Pancreas (tissue), 10 donors: ENCODE measurements at regions not wholly inside any gene's neighbourhood (a gene's known extent, or its start where the extent isn't known, plus 50 kb on each side); places are given as distances from the start of the nearest gene placed in this dataset.

Experiments used
- ATAC-seq, 4 donors: fragments of 200-7000 bp; cut with Tn5 transposase; one replicate each; pipeline versions ENCODE4 v1.8.0 to v1.9.1; 2020; ENCODE audit warnings: mild to moderate bottlenecking in 4 of 4, moderate library complexity in 4 of 4
- DNase-seq, 6 donors: peaks; one replicate each; pipeline ENCODE4 v3.0.0-alpha.2; 2020
- FAIRE-seq: peaks from 2 replicates; lab custom pipeline; 2012; peaks lifted over from hg19 to GRCh38; lab: Jason Lieb, UNC
- H3K27ac ChIP-seq, 4 donors: fragments of 200-600 bp; sonication (generic); 1 replicate in 3 of 4; 2 replicates in 1 of 4; pipeline versions ENCODE4 v1.5.0 to v1.8.0; 2020
- H3K27me3 ChIP-seq, 4 donors: fragments of 200-600 bp; one replicate each; pipeline ENCODE4 v1.8.0; 2021
- H3K36me3 ChIP-seq, 3 donors: fragments of 200-600 bp; sonication (generic) in 1 of 3; one replicate each; pipeline versions ENCODE4 v1.5.0 to v1.8.0; 2020 to 2021
- H3K4me1 ChIP-seq, 3 donors: fragments of 200-600 bp; one replicate each; pipeline ENCODE4 v1.8.0; 2021
- H3K4me3 ChIP-seq, 4 donors: fragments of 200-600 bp; sonication (generic) in 2 of 4; one replicate each; pipeline versions ENCODE4 v1.5.0 to v1.8.0; 2020 to 2021
- H3K9me3 ChIP-seq, 4 donors: fragments of 200-600 bp; one replicate each; pipeline ENCODE4 v1.8.0; 2021
- CTCF ChIP-seq, 4 donors: fragments of 200-600 bp; sonication (generic) in 3 of 4; IDR thresholded peaks; one replicate each; pipeline versions ENCODE4 v1.5.0 to v1.8.0; 2021; ENCODE audit warnings: antibody characterized with exemption in 4 of 4
- WGBS, 2 donors: extraction: QIAGEN DNeasy Blood & Tissue Kit; methylation state at CpG; one replicate each; pipeline ENCODE4 v1.1.7; 2013; 5-methylcytosine and 5-hydroxymethylcytosine counted together
- intact Hi-C, 3 donors: fragments of 100-400 bp; cut with DNase I; formaldehyde crosslinking; loops; one replicate each; pipeline versions ENCODE4 v1.11.1 to v1.14.2; 2022
- donor health status: healthy with polysubstance abuse.
- donor health status: DM: no; HTN: no; CAD: no; lungs with moderate emphysema.
- donor health status: DM: no; HTN: no; CAD: no.
- donor health status: control.
- donor health status: control.
- donor health status: Bipolar disorder and iron deficiency.
- donor health status: DM: yes; HTN: yes; CAD: no.
- donor health status: DM: no; HTN: no; CAD: no.
- donor health status: DM: no; HTN: no; CAD: no.
- donor health status: DM: yes; HTN: yes; CAD: no.

- no peaks in the 10 kb centered on the region for H3K27me3 ChIP-seq
- no peak for FAIRE-seq
- intact Hi-C loops = no loop called here
- ATAC-seq = no peak
- no peak for DNase-seq
- H3K36me3 ChIP-seq = no peaks in the 10 kb centered on the region
- TF ChIP-seq CTCF (IDR thresholded peaks at IDR 0.05) = no peak
- H3K9me3 ChIP-seq = no peaks in the 10 kb centered on the region
- no peaks in the 10 kb centered on the region for H3K4me1 ChIP-seq
- no peak overlapping the region for H3K4me3 ChIP-seq
- H3K27ac ChIP-seq = no peak overlapping the region
Measured at GRCh38 chr16:20259541-20259940, 67.8 kb downstream of the GP2 start.

- Histone ChIP-seq H3K36me3 (no peaks in the 10 kb centered on the region), H3K4me3 (no peak overlapping the region), H3K9me3 (no peaks in the 10 kb centered on the region), H3K27ac (no peak overlapping the region), H3K27me3 (no peaks in the 10 kb centered on the region), H3K4me1 (no peaks in the 10 kb centered on the region)
- no peak for TF ChIP-seq CTCF (IDR thresholded peaks at IDR 0.05)
- WGBS, 2 donors = 65 to 75% methylated on average over 3 of the region's 3 CpGs
- DNase-seq (no peak), FAIRE-seq (no peak), ATAC-seq (no peak)
- intact Hi-C loops = no loop called here
Measured at GRCh38 chr16:20257234-20257633, 70.1 kb downstream of the GP2 start.

- DNase-seq (no peak), FAIRE-seq (no peak), ATAC-seq (no peak)
- no peak overlapping the region for H3K4me3 ChIP-seq
- intact Hi-C loops = no loop called here
- 40 to 59% methylated on average over 1 of the region's 1 CpG for WGBS, 2 donors
- no peaks in the 10 kb centered on the region for H3K4me1 ChIP-seq
- no peak for TF ChIP-seq CTCF (IDR thresholded peaks at IDR 0.05)
- H3K27me3 ChIP-seq = no peaks in the 10 kb centered on the region
- no peak overlapping the region for H3K27ac ChIP-seq
- no peaks in the 10 kb centered on the region for H3K36me3 ChIP-seq
- no peaks in the 10 kb centered on the region for H3K9me3 ChIP-seq
Measured at GRCh38 chr16:20255002-20255401, 72.3 kb downstream of the GP2 start.

- DNase-seq (no peak), ATAC-seq (no peak), FAIRE-seq (no peak)
- Histone ChIP-seq H3K4me3 (no peak overlapping the region), H3K36me3 (no peaks in the 10 kb centered on the region), H3K4me1 (no peaks in the 10 kb centered on the region), H3K27ac (no peak overlapping the region), H3K9me3 (no peaks in the 10 kb centered on the region), H3K27me3 (no peaks in the 10 kb centered on the region)
- 46 to 63% methylated on average over 2 of the region's 2 CpGs for WGBS, 2 donors
- intact Hi-C loops = no loop called here
- TF ChIP-seq CTCF (IDR thresholded peaks at IDR 0.05) = no peak
Measured at GRCh38 chr16:20253825-20254224, 73.5 kb downstream of the GP2 start.

- Histone ChIP-seq H3K27me3 (no peaks in the 10 kb centered on the region), H3K27ac (no peak overlapping the region), H3K4me3 (no peak overlapping the region), H3K4me1 (no peaks in the 10 kb centered on the region), H3K36me3 (no peaks in the 10 kb centered on the region), H3K9me3 (no peaks in the 10 kb centered on the region)
- no peak for TF ChIP-seq CTCF (IDR thresholded peaks at IDR 0.05)
- ATAC-seq (no peak), FAIRE-seq (no peak), DNase-seq (no peak)
- WGBS, 2 donors = 17 to 36% methylated on average over 1 of the region's 1 CpG
- intact Hi-C loops = no loop called here
Measured at GRCh38 chr16:20249211-20249610, 78.1 kb downstream of the GP2 start.
